ENCODE measurements at regions not wholly inside any gene's neighbourhood (a gene's known extent, or its start where the extent isn't known, plus 50 kb on each side); places are given as distances from the start of the nearest gene placed in this dataset.

GRCh38 chr1:208393416-208393815 is 149.2 kb upstream of the PLXNA2 start:
- ChIA-PET CTCF (no interaction called here), POLR2A (no interaction called here)
- H3K9me3 ChIP-seq: no peaks in the 10 kb centered on the region
- no peaks in the 10 kb centered on the region for H3K36me3 Mint-ChIP-seq (ENCODE audit: insufficient read depth, unreplicated experiment)
- no peaks in the 10 kb centered on the region for H3K4me1 Mint-ChIP-seq (ENCODE audit: low read depth, unreplicated experiment)
- H3K27me3 ChIP-seq (replicated peaks; ENCODE audit: control insufficient read depth, insufficient read depth, low read length): no peaks in the 10 kb centered on the region; the same call in 1 of the 2 replicates
- intact Hi-C loops (cut with micrococcal nuclease; ENCODE audit: unreplicated experiment): no loop called here
- TF ChIP-seq, protein P1, sequence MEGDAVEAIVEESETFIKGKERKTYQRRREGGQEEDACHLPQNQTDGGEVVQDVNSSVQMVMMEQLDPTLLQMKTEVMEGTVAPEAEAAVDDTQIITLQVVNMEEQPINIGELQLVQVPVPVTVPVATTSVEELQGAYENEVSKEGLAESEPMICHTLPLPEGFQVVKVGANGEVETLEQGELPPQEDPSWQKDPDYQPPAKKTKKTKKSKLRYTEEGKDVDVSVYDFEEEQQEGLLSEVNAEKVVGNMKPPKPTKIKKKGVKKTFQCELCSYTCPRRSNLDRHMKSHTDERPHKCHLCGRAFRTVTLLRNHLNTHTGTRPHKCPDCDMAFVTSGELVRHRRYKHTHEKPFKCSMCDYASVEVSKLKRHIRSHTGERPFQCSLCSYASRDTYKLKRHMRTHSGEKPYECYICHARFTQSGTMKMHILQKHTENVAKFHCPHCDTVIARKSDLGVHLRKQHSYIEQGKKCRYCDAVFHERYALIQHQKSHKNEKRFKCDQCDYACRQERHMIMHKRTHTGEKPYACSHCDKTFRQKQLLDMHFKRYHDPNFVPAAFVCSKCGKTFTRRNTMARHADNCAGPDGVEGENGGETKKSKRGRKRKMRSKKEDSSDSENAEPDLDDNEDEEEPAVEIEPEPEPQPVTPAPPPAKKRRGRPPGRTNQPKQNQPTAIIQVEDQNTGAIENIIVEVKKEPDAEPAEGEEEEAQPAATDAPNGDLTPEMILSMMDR (IDR thresholded peaks at IDR 0.05; ENCODE audit: insufficient read depth in 1 of 2, low read depth in 1 of 2, low read length in 1 of 2, severe bottlenecking in 1 of 2, unreplicated experiment in 1 of 2): no peak
- no peak overlapping the region for H3K27ac Mint-ChIP-seq (ENCODE audit: unreplicated experiment)
- H3K9me3 Mint-ChIP-seq (ENCODE audit: unreplicated experiment): no peaks in the 10 kb centered on the region
- no peak for DNase-seq
- H3K27me3 Mint-ChIP-seq (ENCODE audit: insufficient read depth, unreplicated experiment): peaks cover 23% of the 10 kb centered on the region
- H3K36me3 ChIP-seq (ENCODE audit: control insufficient read depth, insufficient read depth, low read length): no peaks in the 10 kb centered on the region
- H3K4me1 ChIP-seq: no peaks in the 10 kb centered on the region
- BruUV-seq (replicated peaks): no TSS peak
- H3K4me3 Mint-ChIP-seq (ENCODE audit: unreplicated experiment): no peak overlapping the region
- H3K4me3 ChIP-seq (ENCODE audit: low read depth, low read length): no peak overlapping the region

DNA sequence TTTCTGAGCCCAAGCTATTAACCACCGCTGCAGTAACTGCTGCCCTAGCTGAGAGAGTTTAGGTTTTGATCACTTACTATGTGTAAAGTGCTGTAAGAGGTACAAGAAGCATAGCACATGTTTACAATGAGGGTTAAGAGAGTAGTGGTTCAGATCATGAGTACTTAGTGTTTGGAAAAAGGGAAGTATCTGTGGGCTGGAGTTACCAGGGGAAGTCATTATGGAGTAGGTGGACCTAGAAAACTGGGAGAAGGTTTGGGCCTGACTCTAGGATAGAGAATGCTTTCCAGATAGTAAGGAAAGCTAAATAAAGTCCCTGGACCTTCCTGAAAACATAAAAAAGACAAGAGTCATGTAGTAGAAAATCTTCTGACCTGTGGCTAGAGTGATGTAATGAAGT is 149.6 kb upstream of the PLXNA2 start:
- ChIA-PET POLR2A (no interaction called here), CTCF (no interaction called here)
- H3K4me1 Mint-ChIP-seq (ENCODE audit: low read depth, unreplicated experiment): no peaks in the 10 kb centered on the region
- Histone ChIP-seq H3K4me3 (ENCODE audit: low read depth, low read length) (no peak overlapping the region), H3K36me3 (ENCODE audit: control insufficient read depth, insufficient read depth, low read length) (no peaks in the 10 kb centered on the region), H3K4me1 (no peaks in the 10 kb centered on the region), H3K27me3 (replicated peaks; ENCODE audit: control insufficient read depth, insufficient read depth, low read length) (no peaks in the 10 kb centered on the region; the same call in 1 of the 2 replicates), H3K9me3 (no peaks in the 10 kb centered on the region)
- TF ChIP-seq, protein P1 (IDR thresholded peaks at IDR 0.05; ENCODE audit: insufficient read depth in 1 of 2, low read depth in 1 of 2, low read length in 1 of 2, severe bottlenecking in 1 of 2, unreplicated experiment in 1 of 2): no peak
- no TSS peak for BruUV-seq (replicated peaks)
- H3K36me3 Mint-ChIP-seq (ENCODE audit: insufficient read depth, unreplicated experiment): no peaks in the 10 kb centered on the region
- peaks cover 21% of the 10 kb centered on the region for H3K27me3 Mint-ChIP-seq (ENCODE audit: insufficient read depth, unreplicated experiment)
- H3K27ac Mint-ChIP-seq (ENCODE audit: unreplicated experiment): no peak overlapping the region
- no peak overlapping the region for H3K4me3 Mint-ChIP-seq (ENCODE audit: unreplicated experiment)
- H3K9me3 Mint-ChIP-seq (ENCODE audit: unreplicated experiment): no peaks in the 10 kb centered on the region
- intact Hi-C loops (cut with micrococcal nuclease; ENCODE audit: unreplicated experiment): no loop called here
- DNase-seq: no peak

DNA sequence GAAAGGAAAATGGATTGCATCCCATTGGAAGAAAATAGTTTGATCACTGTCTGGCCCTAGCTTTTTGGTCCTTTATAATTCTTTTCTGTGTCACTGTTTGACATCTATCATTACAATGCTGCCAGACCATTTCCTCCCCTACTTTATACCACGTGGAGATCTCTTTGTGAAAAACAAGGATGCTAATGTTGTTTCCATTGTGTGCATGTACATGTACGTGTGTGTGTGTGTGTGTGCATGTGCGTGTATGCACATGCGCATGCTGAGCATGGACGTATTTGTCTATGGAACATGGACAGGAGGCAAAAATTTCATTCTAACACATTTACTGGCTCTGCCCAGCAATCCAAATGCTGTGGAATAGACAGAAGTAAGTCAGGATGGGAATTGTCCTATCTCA is 153.1 kb upstream of the PLXNA2 start:
- CTCF ChIA-PET: interaction anchor here (0.6 kb wide), 1 partner anchor 997 kb away, joined by 3 read pairs; no protein-coding TSS in a partner anchor
- H3K9me3 Mint-ChIP-seq (ENCODE audit: unreplicated experiment): no peaks in the 10 kb centered on the region
- POLR2A ChIA-PET: no interaction called here
- Histone ChIP-seq H3K9me3 (no peaks in the 10 kb centered on the region), H3K27me3 (replicated peaks; ENCODE audit: control insufficient read depth, insufficient read depth, low read length) (no peaks in the 10 kb centered on the region; the same call in 1 of the 2 replicates), H3K36me3 (ENCODE audit: control insufficient read depth, insufficient read depth, low read length) (no peaks in the 10 kb centered on the region), H3K4me1 (no peaks in the 10 kb centered on the region), H3K4me3 (ENCODE audit: low read depth, low read length) (no peak overlapping the region)
- DNase-seq: no peak
- H3K27me3 Mint-ChIP-seq (ENCODE audit: insufficient read depth, unreplicated experiment): peaks cover 16% of the 10 kb centered on the region
- H3K27ac Mint-ChIP-seq (ENCODE audit: unreplicated experiment): no peak overlapping the region
- H3K36me3 Mint-ChIP-seq (ENCODE audit: insufficient read depth, unreplicated experiment): no peaks in the 10 kb centered on the region
- H3K4me3 Mint-ChIP-seq (ENCODE audit: unreplicated experiment): no peak overlapping the region
- intact Hi-C loops (cut with micrococcal nuclease; ENCODE audit: unreplicated experiment): no loop called here
- TF ChIP-seq, protein P1 (IDR thresholded peaks at IDR 0.05; ENCODE audit: insufficient read depth in 1 of 2, low read depth in 1 of 2, low read length in 1 of 2, severe bottlenecking in 1 of 2, unreplicated experiment in 1 of 2): no peak
- BruUV-seq (replicated peaks): no TSS peak
- no peaks in the 10 kb centered on the region for H3K4me1 Mint-ChIP-seq (ENCODE audit: low read depth, unreplicated experiment)

All from Caco-2 (cell line).